ENCODE measurements at regions not wholly inside any gene's neighbourhood (a gene's known extent, or its start where the extent isn't known, plus 50 kb on each side); places are given as distances from the start of the nearest gene placed in this dataset.
A peak's percentile ranks its signal among the peaks of the same experiment; 100 is the strongest.

DNA sequence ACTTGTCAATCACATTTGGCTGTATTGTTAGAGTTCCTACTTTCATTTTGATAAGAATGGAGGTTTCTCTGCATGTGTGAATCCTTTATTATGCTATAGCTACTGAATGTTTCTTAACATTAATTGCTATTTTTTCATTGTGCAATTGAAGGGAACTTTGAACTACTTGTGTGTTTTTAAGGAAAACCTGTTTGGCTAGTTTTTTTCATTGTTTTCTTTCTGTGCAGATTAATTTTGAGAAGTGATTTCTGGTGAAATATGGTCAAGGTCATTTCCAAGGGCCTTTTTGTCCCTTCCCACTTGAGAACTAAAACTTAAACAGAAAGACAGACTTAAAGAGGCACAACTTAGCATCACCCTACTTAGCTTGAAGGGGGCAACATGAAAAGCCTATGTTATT lies 1309.2 kb upstream of the WWC1 start:
- Mint-ChIP-seq H3K4me1 (no peaks in the 10 kb centered on the region), H3K36me3 (no peaks in the 10 kb centered on the region), H3K27me3 (peaks cover 7% of the 10 kb centered on the region), H3K4me3 (no peak overlapping the region), H3K9me3 (peaks cover 0 to 3% (median 2%) of the 10 kb centered on the region in 3 donors), H3K27ac (no peak overlapping the region)

DNA sequence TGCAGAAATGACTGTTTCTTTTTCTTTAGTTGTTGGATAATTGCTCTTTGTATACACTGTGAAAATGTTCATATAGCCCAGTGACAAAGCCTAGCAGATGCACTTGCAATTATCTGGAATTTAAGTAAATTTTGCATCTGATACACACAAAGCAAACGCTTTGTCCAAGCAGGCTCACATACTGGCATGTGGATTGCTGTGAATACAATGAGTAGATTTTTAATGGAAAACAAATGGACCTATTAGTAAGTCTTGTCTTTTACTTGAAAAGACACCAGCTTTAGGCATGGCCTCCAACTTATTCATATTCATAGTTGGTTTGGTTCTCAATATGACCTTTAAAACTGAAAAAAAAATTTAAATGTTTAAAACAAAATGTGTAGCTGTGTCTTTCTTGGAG lies 1299.8 kb upstream of the WWC1 start:
- Mint-ChIP-seq H3K4me1 (no peaks in the 10 kb centered on the region), H3K27me3 (no peaks in the 10 kb centered on the region), H3K27ac (no peak overlapping the region), H3K9me3 (peaks cover 0 to 3% (median 3%) of the 10 kb centered on the region in 3 donors), H3K36me3 (peaks cover 2% of the 10 kb centered on the region), H3K4me3 (no peak overlapping the region)

DNA sequence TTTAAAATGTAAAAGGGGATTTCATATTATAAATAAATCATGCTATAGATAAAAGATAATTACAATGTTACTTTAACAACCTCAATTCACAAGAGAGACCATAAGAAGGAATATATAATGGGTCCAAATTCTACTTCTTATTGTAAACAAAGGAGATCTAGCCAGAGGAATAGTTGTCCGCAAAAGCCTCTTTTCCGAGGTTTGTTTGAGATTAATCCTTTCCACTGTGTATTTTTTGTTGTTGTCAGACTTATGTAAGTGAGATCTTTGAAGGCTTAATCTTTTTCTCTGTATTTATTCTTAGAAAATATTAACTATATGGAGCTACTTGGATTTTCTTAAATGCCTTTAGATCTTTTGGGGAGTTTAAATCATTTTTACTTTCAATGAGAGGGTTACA lies 1299.3 kb upstream of the WWC1 start:
- peaks cover 2% of the 10 kb centered on the region for H3K36me3 Mint-ChIP-seq
- no peaks in the 10 kb centered on the region for H3K4me1 Mint-ChIP-seq
- H3K4me3 Mint-ChIP-seq: no peak overlapping the region
- peaks cover 0 to 7% (median 3%) of the 10 kb centered on the region in 3 donors for H3K9me3 Mint-ChIP-seq
- no peaks in the 10 kb centered on the region for H3K27me3 Mint-ChIP-seq
- no peak overlapping the region for H3K27ac Mint-ChIP-seq

DNA sequence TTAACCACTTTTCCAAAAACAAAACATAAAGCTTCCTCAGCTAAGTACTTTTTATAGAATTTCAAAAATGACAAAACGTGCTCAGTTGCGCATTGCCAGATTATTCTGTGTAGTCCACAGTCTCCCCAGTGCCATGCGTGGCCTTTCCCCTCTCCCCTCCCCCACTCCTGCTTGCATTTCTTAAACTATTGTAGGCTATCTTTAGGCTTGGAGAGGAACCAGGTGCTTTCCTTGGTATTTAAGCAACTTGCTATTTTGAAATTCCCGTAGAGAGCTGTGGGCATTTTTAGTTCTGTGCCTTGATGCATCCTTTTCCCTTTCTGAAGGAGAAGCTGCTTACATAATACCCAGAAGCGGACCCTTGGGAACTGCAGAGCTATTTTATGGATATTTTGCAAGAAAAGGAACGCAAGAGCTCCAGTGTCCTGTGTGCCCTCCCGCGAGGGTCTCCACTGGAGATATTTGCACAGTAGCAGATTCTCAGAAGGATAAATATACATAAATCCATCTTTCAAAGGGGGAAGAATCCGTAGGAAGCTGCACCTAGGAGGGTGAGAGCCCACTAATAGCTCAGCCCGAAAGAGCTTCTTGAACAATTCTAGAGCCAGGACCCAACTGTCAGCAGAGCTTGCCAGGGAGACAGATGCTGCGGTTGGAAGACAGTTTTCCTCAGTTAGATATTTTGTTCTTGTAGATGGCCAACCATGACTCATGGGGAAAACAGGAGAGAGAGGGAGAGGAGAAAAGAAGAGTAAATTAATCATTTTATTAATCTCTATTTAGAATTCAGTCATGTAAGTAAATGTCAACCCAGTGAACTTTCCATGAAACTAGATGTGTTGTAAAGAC lies 1298.3 kb upstream of the WWC1 start:
- Mint-ChIP-seq H3K36me3 (peaks cover 2% of the 10 kb centered on the region), H3K4me1 (no peaks in the 10 kb centered on the region), H3K27ac (no peak overlapping the region), H3K9me3 (peaks cover 0 to 7% (median 5%) of the 10 kb centered on the region in 3 donors), H3K4me3 (no peak overlapping the region), H3K27me3 (no peaks in the 10 kb centered on the region)

DNA sequence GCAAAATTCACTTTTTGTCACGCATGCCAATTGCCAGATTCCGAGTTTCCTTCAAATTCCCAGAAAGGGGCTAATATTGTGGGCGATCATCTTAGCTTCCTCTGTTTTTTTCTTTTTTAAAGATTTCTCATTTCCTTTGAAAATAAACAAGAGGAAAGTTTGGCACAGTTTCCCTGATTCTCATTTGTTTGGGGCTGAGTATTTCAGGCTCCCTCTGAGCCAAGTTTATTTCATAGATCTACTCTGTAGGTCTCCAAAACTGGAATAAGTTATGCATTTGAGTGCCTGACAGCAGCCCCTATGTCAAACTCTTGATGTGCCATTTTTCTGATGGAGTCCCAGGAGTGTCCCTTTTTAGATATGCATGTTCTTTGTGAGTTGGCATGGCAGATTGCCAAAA lies 1297.2 kb upstream of the WWC1 start:
- no peaks in the 10 kb centered on the region for H3K4me1 Mint-ChIP-seq
- H3K9me3 Mint-ChIP-seq: peaks cover 0 to 12% (median 5%) of the 10 kb centered on the region in 3 donors
- no peaks in the 10 kb centered on the region for H3K27me3 Mint-ChIP-seq
- H3K36me3 Mint-ChIP-seq: peaks cover 2% of the 10 kb centered on the region
- no peak overlapping the region for H3K4me3 Mint-ChIP-seq
- no peak overlapping the region for H3K27ac Mint-ChIP-seq

DNA sequence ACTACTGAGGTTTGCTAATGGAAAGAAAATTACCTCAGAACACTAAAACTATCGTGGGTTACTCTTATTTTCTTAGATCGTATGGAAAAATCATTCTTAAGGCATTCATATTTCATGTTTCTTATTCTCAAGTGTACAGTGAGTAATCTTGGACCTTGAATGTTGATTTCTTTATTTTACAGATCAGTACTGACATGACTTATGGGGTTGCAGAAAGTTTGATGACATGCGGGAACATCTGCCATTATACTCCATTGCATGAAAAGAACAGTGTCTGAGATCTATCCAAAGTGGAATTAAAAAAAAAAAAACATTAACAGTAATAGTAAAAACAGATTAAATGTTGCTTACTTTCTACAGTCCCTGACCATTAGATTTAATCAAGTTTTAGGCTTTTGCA lies 1290.2 kb upstream of the WWC1 start:
- H3K4me3 Mint-ChIP-seq: no peak overlapping the region
- no peak overlapping the region for H3K27ac Mint-ChIP-seq
- H3K36me3 Mint-ChIP-seq: peaks cover 2% of the 10 kb centered on the region
- H3K4me1 Mint-ChIP-seq: no peaks in the 10 kb centered on the region
- H3K9me3 Mint-ChIP-seq: peaks cover 0 to 22% (median 2%) of the 10 kb centered on the region in 3 donors
- H3K27me3 Mint-ChIP-seq: no peaks in the 10 kb centered on the region

DNA sequence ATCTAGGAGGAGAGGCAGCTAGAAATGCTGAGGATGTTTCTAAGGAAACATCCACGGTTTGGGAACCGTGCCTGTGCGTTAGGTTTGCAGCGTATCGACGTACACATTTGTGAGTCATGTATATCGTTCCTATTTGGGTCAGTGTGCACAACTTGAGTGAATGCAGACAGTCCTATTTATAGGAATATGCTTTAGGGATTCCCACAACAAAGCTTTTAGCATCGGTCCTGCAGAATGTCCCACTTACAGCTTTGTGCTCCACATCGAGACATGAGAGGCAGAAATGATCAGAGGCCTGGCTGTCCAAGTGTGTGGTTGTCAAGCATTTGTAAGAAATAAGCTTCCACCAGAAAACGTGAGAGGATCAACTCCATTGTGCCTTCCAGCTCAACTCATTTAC lies 1282.7 kb upstream of the WWC1 start:
- no peak overlapping the region for H3K4me3 Mint-ChIP-seq
- peaks cover 4 to 8% (median 5%) of the 10 kb centered on the region in 3 donors for H3K9me3 Mint-ChIP-seq
- H3K36me3 Mint-ChIP-seq: no peaks in the 10 kb centered on the region
- H3K27me3 Mint-ChIP-seq: no peaks in the 10 kb centered on the region
- no peak overlapping the region for H3K27ac Mint-ChIP-seq
- no peaks in the 10 kb centered on the region for H3K4me1 Mint-ChIP-seq

DNA sequence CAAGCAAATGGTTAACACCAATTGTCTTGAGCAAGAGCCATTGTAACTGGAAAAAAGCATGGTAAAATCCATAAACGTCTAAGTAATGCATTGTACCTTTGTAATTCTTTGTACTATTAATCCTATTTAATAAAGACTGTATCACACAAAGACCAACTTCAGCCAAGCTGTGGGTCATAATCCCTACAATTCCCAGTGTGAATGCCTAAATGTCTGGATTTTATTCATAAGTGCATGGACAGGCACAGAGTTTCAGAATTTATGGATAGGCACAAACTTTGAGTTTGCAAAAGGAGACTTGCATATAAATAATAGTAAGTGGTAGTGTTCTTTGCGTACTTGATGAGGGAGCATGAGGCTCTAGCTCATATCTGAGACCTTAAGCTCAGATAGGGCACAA lies 1280.2 kb upstream of the WWC1 start:
- no peak overlapping the region for H3K4me3 Mint-ChIP-seq
- H3K36me3 Mint-ChIP-seq: no peaks in the 10 kb centered on the region
- H3K27me3 Mint-ChIP-seq: no peaks in the 10 kb centered on the region
- peaks cover 4 to 6% (median 5%) of the 10 kb centered on the region in 3 donors for H3K9me3 Mint-ChIP-seq
- no peaks in the 10 kb centered on the region for H3K4me1 Mint-ChIP-seq
- H3K27ac Mint-ChIP-seq: no peak overlapping the region

DNA sequence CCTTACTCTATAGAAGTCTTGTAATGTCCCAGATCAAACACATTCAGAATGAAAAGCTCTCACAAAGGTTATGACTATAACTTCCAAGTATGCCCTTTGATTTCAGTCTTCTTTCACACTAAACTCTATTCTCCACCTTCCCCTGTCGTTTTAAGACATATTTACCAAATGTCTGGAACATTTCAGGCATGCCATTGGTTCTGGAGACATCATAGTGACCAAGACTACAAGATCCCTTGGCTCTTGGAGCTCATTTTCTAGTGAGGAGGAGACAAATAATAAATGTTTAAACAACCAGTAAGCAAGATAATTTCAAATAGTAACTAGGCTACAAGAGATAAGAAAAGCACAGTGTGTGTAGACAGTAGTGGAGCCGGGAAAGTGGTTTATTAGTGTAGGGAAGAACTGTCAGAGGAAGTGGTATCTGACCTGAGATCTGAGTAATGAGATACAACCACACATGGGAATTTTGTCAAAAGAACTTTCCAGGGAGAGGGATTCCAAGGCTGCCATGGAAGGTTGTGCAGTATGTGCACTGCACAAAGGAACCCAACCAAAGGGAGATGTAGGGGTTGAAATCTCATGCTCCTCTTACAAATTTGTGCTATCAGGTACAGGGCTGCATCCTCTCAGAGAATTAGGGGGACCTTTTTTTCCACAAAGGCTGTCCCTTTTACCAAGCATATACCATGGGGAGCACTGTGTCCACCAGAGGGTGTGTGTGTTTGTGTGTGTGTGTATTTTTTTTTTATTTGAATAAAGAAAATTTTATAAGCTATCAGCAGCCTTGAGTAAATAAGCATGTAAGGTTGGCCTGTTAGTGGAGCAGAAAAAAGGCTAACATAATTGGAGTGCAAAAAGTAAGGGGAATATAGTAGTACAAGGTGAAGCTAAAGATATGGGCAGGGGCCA lies 1279.1 kb upstream of the WWC1 start:
- Mint-ChIP-seq H3K9me3 (peaks cover 4 to 6% (median 5%) of the 10 kb centered on the region in 3 donors), H3K4me3 (no peak overlapping the region), H3K27me3 (no peaks in the 10 kb centered on the region), H3K4me1 (no peaks in the 10 kb centered on the region), H3K27ac (no peak overlapping the region), H3K36me3 (no peaks in the 10 kb centered on the region)

DNA sequence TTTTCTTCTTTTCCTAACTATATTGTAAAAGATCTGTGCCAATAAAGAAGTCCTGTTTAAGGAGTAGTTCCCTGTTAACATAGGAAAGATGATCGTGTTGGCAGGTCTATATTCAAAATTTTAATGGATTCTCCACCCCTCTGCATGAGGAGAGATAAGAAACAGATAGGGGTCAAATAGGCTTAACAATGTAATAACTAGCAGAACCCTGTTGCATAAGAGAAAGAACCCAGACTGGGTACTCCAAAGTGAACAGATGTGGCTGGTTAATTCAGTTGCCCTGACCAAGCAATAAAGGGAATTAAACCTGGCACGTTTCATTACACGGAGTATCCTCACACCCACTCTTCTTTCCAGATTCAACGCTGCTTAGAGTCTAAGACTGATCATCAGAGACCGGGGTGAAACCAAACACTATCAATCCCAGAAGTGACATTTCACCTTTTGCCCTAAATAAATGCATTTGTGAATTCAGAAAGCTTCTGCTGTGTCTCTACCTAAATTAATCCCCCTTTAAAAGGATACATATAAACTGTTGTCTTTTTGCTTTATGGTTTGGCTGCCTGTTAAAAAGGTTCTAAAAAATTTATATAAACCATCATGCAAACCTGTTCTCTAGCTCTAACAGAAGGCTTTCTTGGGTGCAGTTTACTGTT lies 1276.9 kb upstream of the WWC1 start:
- H3K36me3 Mint-ChIP-seq: no peaks in the 10 kb centered on the region
- H3K4me1 Mint-ChIP-seq: no peaks in the 10 kb centered on the region
- H3K9me3 Mint-ChIP-seq: peaks cover 2 to 7% (median 5%) of the 10 kb centered on the region in 3 donors
- no peak overlapping the region for H3K27ac Mint-ChIP-seq
- H3K27me3 Mint-ChIP-seq: no peaks in the 10 kb centered on the region
- H3K4me3 Mint-ChIP-seq: no peak overlapping the region

DNA sequence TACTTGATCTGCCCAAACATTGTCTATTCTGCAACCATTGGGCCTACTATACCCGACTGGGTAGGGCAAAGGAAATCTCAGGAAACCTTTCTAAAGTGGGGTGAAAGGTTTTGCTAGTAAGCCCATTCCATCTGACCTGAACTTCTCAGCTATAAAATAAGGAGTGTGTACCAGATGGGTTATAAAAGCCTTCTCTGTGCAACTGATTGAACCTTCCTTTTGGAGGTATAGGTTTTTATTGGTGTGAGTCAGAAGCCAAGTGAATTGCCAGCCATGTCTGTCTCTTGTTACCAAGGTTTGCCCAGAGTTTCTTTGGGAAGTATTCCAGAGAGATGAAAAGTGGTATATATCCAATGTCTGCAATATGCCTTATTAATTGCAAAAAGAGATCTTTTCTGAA lies 1271.0 kb upstream of the WWC1 start:
- no peak overlapping the region for H3K4me3 Mint-ChIP-seq
- H3K4me1 Mint-ChIP-seq: no peaks in the 10 kb centered on the region
- H3K36me3 Mint-ChIP-seq: no peaks in the 10 kb centered on the region
- no peak overlapping the region for H3K27ac Mint-ChIP-seq
- peaks cover 0 to 3% (median 2%) of the 10 kb centered on the region in 3 donors for H3K9me3 Mint-ChIP-seq
- H3K27me3 Mint-ChIP-seq: no peaks in the 10 kb centered on the region

DNA sequence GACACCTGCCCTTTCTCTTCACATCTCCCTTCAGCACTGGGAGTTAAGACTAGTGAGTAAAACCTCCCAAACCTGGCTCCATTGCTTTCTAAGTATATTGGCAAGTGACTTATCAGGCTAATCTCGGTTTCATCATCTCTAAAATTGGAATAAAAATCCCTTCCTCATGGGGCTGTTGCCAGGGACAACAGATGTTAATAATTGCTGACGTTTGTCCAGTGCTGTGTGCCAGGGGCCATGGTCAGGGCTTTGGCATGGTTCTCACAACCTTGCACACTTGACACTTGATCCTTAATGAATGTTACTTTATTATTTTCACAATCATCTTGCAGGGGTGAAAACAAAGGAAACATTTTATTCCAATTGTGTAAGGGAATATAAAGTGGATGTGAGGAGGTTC lies 1262.0 kb upstream of the WWC1 start:
- Mint-ChIP-seq H3K27ac (no peak overlapping the region), H3K4me1 (no peaks in the 10 kb centered on the region), H3K27me3 (no peaks in the 10 kb centered on the region), H3K36me3 (no peaks in the 10 kb centered on the region), H3K4me3 (no peak overlapping the region), H3K9me3 (peaks cover 0 to 4% (median 0%) of the 10 kb centered on the region in 3 donors)

DNA sequence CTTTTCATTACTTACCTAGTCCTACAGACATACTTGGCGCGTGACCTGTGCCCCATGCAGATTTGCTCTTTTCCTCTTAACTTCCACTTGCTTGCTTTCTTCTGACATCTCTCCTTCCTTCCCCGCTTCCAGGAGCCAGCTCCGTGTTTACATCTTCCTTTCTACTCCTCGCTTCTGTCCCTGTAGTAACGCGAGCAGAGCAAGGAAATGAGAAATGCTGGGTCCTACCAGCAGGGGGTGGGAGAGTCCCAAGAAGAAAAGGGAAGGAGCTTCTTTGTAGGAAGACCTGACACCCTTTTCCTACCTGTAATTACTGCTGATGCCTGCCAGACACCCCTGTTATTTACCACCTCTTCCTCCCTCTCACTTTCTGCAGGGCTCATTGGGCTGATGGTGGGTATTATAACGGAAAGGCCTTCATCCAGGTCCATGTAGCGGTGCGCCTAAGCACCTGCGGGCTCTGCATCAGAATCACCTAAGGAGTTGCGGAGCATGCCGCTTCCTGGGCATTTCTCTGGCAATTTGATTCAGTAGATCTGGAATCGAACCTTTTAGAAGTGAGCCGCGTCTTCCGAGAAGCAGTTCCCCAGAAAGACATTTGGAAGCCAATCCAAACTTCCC lies 1260.8 kb upstream of the WWC1 start:
- peaks cover 0 to 4% (median 0%) of the 10 kb centered on the region in 3 donors for H3K9me3 Mint-ChIP-seq

DNA sequence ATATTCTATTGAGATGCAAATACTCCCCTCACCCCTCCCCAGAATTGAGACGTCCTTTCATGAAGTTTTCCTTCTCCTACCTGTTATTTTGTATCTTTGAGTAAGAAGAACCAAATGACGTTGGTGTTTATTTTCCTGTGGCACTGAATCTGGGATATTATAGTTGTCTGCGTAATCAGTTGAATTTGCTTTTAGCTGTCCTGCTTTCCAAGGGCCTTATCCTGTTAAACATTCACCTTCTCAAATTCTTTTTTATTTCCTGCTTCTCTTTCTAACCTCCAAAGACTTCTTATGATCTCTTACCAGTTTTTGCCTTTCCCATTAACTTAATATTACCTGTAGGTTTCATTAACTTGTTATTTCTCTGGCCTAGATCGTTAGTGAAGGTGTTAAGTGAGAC lies 1254.9 kb upstream of the WWC1 start:
- Mint-ChIP-seq H3K27ac (no peak overlapping the region), H3K4me1 (no peaks in the 10 kb centered on the region), H3K27me3 (no peaks in the 10 kb centered on the region), H3K36me3 (no peaks in the 10 kb centered on the region), H3K4me3 (no peak overlapping the region), H3K9me3 (peaks cover 0 to 2% (median 0%) of the 10 kb centered on the region in 3 donors)

More for the DNA sequence above, 1260.8 kb upstream of the WWC1 start:
- no peaks in the 10 kb centered on the region for H3K27me3 Mint-ChIP-seq
- no peaks in the 10 kb centered on the region for H3K4me1 Mint-ChIP-seq
- no peak overlapping the region for H3K4me3 Mint-ChIP-seq
- H3K27ac Mint-ChIP-seq: peak overlapping the region in 1 of 3 donors; percentile 18
- H3K36me3 Mint-ChIP-seq: no peaks in the 10 kb centered on the region

All from IgD-negative memory B cell (primary cell).